B cell (primary cell): ENCODE measurements at regions not wholly inside any gene's neighbourhood (a gene's known extent, or its start where the extent isn't known, plus 50 kb on each side); places are given as distances from the start of the nearest gene placed in this dataset.

ENCODE experiments used
- EZH2 ChIP-seq: IDR thresholded peaks from 2 replicates; pipeline ENCODE4 v1.6.1; 2012; ENCODE audit warnings: borderline replicate concordance, low read depth, mild to moderate bottlenecking, moderate library complexity, low read length; ENCODE audit not compliant: insufficient read depth, poor library complexity, severe bottlenecking
- TF ChIP-seq, protein P1 (sequence below): fragments of 200-600 bp; IDR thresholded peaks from one replicate; pipeline ENCODE4 v1.8.0; 2022; ENCODE audit warnings: antibody characterized with exemption, mild to moderate bottlenecking

DNA sequence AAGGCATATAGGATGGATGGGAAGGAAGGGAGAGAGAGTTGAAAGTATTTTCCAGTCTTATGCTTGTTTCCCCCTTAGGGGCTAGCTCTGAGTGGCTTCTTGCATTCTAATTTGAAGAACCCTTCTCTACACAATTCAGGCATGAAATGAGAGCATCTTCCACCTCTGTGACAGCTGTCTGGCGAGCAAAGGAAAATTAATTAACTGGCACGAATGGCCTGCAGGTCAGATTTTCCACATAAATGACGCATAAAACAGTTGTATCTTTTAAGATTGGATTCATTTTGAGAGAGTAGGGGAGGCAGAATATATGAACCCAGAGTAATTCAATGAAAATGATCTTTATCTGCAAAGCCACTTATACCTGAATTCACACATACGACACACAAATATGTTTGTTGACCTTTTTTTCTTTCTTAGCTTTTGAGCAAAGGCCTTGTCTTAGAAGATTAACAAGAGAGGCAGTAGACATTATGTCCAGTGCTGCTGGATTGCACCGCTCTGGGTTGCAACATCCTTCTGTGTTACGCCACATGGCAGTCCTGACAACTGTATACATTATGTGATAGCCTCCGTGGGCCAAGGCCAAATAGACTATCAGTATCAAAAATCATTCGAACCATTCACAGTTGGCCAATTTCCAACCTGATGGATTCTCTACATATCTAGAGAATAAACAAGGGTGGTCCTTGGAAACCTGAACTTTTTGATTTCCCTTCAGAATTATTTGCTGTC lies 173.0 kb upstream of the GOT2 start:
- TF ChIP-seq, protein P1, sequence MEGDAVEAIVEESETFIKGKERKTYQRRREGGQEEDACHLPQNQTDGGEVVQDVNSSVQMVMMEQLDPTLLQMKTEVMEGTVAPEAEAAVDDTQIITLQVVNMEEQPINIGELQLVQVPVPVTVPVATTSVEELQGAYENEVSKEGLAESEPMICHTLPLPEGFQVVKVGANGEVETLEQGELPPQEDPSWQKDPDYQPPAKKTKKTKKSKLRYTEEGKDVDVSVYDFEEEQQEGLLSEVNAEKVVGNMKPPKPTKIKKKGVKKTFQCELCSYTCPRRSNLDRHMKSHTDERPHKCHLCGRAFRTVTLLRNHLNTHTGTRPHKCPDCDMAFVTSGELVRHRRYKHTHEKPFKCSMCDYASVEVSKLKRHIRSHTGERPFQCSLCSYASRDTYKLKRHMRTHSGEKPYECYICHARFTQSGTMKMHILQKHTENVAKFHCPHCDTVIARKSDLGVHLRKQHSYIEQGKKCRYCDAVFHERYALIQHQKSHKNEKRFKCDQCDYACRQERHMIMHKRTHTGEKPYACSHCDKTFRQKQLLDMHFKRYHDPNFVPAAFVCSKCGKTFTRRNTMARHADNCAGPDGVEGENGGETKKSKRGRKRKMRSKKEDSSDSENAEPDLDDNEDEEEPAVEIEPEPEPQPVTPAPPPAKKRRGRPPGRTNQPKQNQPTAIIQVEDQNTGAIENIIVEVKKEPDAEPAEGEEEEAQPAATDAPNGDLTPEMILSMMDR = no peak
- no peak for TF ChIP-seq EZH2
